Stimulated activated CD4-positive, alpha-beta T cell treated with anti-CD3 and anti-CD28 coated beads, TNF-alpha, amount 100 ng/mL, for 24 hours (primary cell): ENCODE measurements at regions not wholly inside any gene's neighbourhood (a gene's known extent, or its start where the extent isn't known, plus 50 kb on each side); places are given as distances from the start of the nearest gene placed in this dataset.

Source experiments
- DNase-seq, 3 experiments: peaks; one replicate each; pipeline ENCODE4 v3.0.0-alpha.2; 2020; ENCODE audit warnings: low read depth in 3 of 3

DNA sequence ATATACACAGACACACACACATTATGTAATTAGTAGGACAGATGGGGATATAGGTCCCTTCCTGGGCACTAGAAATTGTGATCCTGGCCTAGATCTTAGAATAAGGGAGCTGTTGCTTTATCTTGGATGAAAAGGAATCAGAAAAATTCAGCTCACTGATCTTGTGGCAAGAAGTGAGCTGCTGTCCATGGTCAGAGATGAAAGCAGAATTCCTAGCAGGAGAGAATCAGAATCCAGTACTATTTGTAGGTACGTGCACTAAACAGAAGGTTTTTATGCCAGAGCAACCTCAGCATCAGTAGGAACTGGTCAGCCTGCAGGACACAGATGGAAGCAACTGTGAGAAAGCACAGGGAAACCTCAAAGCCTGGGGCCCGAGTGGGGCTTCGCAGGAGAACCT is 549.2 kb upstream of the POM121L12 start:
- no peak for DNase-seq

DNA sequence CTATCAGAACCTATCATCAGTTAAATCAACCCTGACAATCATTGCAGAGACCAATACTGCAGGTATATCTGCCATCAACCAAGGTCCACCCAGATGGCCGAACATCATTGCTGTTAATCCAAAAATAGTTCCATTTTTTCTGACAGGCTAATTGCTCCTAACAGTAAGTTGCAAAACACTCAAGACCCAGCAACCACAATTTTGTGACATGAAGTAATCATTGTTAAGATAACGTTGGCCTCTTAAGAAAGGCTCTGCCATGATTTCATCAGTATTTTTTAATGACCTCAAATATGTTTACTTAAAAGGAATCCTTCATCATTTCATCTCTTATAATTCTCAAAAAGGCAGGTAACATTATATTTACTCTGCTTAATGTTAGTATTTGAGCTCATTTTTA is 553.4 kb upstream of the POM121L12 start:
- no peak for DNase-seq

DNA sequence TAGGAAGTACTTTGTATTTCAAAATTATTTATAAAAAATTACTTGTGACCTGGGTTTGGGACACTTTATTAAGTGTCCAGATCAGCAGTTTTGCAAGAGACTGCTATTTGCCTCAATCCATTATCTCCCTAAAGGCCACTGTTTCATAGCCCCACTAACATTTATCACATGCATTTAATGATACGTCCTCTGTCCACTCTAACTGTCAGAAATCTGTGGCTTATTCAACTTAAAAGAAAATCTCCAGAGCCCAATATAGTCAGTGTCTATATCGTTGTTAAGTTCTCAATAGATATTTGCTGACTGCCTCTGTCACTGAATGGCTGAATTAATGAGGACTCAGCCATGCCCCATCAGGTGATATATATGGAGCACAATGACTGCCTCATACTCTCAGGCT is 553.9 kb upstream of the POM121L12 start:
- DNase-seq = no peak

DNA sequence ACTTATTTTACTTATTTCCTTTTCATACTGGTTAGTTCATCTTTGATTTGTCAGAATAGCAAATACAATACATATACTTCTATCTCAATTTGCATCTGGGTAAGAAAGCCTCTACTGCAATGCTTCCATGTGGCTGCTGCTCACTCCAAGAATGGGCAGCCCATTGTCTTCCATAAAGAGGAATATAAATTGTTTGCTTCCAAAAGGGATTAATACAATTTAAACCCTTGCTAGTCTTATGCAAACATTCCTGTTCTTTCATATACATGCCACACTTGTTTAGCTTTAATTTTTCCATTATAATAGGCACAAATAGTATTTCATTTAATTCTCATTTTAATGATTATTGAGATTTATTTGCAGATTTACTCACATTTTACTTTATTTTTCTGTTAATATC is 555.4 kb upstream of the POM121L12 start:
- no peak for DNase-seq

DNA sequence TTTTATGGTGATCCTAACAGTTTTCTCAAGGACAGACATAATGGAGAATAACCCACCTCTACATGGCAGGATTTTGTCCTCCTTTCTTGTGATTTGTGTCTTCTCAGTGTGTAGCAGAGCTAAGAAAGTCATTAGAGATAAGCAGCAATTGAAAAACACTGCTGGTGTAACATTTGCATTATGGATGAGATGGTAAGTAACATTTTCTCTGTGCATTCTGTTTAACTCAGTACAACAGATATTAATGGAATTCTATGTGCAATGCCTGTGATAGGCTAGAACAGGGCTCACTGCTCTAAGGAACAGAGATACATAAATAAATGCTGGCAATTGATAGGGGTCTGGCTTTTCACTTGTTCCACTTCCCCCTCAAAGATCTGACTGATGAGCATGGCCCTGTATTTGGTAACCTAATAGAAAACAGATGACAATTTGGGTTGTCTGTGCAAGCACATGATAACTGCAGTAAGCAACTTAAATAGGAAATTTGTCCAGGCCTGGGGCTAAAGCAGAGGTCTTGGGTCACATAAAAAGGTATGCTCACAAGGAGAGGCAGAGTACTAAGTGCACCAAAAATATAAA is 560.3 kb upstream of the POM121L12 start:
- no peak for DNase-seq

DNA sequence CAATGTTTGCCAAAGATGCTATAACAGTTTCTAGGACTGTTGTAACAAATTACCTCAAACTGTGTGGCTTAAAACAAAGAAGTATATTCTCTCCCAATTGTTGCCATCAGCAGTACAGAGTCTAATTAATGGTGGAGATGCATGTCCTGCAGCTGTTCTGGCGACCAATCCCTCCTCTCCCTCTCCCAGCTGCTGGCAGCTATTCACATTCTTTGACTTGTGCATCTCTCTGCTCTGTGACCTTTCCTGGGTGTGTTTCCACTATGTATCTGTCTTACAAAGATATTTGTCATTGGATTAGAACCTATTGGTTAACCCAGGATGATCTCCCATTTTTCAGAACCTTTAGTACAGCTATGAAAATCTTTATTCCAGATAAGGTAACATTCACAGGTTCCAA is 561.7 kb upstream of the POM121L12 start:
- DNase-seq = no peak

DNA sequence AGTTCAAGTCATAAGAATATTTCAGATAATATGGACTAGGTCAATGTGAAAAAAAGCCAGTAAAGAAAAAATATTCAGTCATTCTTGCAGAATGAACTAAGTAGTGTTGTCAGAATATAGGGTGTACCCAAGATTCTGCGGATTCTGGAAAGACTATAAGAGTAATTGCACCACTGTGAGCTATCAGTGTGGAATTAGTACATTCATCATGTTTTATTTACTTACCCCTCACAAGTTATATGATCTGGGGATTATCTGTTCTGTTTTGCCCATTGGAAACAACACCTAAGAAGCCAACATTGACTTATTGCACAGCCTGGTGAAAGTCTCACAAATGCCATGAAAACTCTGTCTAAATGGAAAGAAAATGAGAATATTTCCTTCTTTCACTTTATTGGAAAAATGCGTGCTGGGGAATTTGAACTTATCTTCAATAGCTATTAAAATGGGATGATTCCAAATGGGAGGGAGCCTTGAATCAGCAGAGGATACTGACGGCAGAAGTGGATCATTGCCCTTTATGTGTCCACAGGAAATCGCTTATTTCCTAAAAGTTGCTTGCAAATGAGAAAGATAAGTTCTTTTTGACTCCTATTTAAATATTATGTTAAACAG is 563.3 kb upstream of the POM121L12 start:
- DNase-seq = no peak

DNA sequence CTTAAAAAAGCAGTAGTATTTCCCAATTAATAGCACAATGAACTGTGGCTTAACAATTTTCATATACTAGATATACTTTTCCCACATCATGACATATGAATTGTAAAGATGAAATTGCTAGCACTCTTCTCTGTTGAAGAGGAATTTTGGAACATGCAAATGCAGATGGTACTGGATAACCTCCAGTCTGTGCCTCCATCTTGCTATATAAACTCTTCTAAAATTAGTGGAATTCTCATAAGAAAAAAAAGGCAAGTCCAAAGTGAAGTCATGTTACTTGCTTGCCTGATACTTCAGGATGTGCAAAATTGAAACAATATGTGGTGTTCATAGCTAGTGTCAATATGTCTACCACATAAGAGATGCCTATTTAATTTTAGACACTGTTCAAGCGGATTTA is 570.2 kb upstream of the POM121L12 start:
- DNase-seq = no peak

DNA sequence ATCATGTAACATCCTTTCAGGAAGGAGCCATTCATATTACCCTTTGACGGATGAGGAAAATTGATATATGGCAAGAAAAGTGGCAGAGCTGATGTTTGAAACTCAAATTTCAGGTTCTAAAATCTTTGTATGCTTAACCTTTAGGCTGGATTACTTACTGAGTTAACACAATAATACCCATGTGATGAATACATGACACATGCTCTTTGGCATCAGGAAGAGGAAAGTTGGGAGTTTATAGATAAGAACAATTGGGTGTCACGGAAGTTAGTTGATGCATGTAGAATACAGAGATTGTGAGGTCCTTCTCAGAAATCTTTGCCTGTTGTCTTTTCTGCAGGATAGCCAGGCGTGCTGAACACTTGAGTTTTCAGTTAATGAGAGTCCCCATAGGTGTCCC is 572.1 kb upstream of the POM121L12 start:
- DNase-seq = no peak

DNA sequence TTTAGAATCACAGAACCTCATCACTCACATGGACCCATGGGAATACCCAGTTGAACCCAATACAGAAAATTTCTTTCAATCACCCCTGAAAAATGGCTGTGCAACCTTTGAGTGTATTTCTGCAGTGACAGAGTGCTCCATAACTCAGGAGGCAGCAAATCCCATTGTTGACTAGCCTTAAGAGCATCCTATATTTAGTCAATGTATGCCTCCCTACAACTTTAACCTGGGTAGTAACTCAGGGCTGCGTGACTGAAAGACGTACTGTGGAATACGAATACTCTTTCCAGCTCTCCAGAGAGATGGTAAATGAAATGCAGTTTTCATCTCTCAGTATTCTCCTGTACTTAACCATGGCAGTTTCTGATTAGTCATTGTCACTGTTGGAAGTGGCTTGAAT is 573.0 kb upstream of the POM121L12 start:
- DNase-seq = no peak

DNA sequence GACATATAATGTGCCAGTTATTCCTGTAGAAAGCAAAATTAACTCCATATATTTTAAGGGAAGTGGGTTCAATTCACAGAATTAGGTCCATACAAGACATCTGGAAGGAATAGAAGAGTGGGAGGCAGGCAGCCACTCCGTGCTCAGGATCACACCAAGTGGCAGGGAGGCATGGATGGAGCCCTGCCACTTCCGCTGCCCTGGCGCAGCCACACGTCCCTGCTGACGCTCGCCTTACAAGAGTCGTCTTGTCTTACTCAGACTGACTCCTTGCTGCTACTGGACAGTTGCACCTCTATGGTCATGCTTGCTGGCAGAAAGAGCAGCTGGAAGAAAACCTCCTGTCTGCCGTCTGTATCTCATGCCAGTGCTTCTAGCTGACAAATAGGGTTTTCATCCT is 579.9 kb upstream of the POM121L12 start:
- DNase-seq = no peak

DNA sequence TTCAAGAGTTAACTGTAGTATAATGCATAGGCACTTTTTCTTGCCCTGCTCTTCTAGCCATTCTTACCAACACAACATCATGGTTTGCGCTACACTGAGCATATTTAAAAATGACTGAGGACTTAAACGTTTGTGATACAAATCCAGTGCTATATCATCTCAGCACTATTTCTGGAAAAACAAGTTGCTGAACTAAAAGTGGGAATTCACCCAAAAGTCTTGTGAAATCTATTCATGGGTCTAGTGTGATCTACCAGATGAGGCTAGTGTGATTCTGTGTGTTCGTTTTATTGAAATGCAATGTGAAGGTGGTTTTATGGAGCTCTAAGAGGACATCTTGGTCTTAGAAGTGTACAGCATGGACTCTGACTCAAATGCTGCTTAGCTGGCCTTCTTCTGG is 584.6 kb upstream of the POM121L12 start:
- DNase-seq = no peak

DNA sequence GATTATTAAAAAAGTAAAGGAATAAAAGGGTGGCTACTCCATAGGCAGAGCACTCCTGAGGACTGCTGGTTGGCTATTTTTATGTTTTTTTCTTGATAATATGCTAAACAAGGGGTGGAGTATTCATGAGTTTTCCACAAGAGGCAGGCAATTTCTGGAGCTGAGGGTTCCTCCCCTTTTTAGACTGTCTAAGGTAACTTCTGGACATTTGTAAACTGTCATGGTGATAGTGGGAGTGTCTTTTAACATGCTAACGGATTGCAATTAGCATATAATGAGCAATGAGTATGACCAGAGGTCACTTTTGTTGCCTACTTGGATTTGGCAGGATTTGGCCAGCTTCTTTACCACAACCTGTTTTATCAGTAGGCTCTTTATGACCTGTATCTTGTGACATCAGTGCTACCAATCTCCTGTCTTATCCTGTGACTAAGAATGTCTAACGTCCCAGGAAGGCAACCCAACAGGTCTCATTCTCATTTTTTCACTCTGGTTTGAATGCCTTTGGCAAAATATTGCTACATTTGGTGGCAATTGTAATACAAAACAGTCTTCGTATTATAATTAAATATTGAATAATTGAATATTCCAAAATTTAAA is 587.8 kb upstream of the POM121L12 start:
- DNase-seq = no peak

DNA sequence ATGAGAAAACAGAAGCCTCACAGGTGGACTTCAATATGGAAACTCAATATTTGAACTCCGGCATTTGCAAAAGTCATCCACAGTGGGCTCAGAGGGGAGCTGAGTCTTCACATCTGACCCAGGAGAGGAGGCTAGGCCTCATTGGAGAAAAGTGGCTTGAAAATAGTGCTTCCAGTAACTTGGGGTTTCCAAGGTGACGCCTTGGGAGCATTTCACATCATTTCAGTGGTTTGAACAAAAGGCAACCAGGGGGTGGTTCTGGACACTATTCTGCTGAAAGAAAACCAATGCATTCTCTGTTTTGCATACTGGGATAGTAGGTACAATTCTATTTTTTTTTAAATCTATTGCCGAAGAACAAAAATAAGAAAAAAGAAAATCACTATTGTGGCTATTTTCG is 599.2 kb upstream of the POM121L12 start:
- no peak for DNase-seq

DNA sequence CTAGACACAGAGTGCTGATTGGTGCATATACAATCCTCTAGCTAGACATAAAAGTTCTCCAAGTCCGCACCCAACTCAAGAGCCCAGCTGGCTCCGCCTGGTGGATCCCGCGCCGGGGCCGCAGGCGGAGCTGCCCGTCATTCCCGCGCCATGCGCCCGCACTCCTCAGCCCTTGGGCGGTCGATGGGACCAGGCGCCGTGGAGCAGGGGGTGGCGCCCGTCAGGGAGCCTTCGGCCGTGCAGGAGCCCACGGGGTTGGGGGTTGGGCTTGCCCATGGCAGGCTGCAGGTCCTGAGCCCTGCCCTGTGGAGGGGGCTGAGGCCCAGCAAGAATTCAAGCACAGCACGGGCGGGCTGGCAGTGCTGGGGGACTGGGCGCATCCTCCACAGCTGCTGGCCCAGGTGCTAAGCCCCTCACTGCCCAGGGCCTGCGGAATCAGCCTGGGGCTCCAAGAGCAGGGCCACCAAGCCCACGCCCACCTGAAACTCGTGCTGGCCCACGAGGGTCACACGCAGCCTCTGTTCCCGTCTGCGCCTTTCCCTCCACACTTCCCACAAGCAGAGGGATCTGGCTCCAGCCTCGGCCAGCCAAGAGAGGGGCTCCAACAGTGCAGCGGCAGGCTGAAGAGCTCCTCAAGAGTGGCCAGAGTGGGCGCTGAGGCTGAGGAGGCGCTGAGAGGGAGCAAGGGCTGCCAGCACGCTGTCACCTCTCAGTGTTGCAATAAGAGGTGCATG is 604.2 kb upstream of the POM121L12 start:
- DNase-seq = no peak

DNA sequence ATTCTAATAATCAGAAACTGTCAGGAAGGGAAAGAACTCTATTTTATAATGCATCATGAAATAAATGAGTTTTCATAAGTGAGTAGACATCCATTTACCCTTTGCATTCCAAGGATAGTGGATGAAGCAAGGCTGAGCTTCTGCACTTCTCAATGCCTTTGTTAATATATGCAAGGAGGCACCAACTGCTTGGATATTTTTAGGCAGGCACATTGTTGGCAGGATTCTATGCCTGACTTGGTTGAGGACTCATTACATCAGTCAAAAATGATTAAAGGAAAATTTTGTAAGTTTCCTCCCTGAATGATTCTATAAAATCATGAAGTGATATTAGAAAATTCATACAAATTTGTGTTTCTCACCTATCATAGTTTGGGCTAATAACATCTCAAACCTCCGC is 612.2 kb upstream of the POM121L12 start:
- DNase-seq = no peak

DNA sequence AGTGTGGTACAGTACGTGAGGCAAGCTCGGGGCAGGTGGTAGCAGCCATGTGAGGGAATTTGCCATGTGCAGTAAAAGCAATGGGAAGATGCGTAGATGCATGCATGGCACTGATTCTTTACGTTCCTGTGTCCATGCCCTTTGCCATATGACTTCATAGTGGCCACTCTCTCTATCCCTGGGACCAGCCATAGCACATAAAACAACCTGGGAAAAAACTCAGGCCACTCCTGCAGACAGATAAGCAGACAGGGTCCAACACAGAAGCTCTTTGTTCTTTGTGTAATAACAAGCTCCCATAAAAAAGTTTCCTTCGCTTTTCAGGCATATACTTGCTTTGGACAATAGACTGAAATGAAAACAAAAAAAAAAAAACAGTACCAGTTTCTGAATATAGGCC is 622.4 kb upstream of the POM121L12 start:
- no peak for DNase-seq

DNA sequence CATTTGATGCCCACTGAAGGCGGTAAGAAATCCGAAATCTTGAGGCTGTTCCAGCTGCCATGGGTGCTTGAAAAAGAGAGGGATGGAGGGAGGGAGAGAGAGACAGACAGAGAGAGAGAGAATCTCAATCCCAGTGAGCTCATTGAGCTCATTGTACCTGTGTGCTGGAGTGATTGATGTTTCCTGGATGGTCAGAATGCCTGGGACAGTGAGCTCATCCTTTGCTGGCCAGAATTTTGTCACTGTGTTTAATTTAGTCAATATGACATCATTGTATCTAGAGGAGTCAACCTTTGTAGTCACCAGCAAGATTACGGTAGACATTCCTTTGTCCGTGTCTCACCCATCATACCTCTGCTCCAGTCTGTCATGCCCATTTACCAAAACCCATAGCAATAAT is 625.4 kb upstream of the POM121L12 start:
- DNase-seq = no peak

DNA sequence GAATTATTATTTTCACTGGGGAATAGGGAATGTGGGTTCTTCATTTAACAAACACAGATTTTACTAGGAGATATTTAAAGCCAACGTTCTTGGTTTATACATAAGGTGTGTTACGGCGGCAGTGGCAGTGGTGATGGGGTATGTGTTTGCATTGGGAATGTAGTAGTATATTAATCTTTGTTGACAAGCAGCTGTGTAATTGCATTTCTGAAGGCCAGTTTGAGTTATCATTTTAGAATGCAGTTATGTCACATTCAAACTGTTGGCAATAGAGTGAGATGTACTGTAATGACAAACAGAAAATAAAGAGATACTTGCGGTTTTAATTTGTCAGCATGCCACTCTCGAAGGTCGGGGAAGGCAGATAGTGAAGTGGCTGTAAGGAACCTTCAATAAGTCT is 628.6 kb upstream of the POM121L12 start:
- no peak for DNase-seq

DNA sequence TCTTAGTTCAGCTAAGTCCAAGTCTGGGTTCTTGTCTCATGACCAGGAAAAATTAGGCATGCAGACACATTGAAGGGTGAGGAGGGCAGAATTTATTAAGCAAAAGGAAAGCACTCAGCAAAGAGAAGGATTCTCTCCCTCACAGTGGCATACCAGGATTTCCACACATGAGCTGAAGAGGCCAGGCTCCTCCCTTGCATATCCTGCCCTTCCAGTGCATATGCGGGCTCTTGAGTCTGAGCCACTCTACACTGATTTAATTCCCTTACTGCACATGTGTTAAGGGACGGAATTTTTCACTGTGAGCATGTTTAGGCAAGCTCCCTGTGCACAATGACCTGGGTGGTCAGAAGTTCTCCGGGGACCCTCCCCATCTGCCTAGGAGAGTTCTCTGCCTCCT is 652.7 kb upstream of the POM121L12 start:
- DNase-seq = no peak

DNA sequence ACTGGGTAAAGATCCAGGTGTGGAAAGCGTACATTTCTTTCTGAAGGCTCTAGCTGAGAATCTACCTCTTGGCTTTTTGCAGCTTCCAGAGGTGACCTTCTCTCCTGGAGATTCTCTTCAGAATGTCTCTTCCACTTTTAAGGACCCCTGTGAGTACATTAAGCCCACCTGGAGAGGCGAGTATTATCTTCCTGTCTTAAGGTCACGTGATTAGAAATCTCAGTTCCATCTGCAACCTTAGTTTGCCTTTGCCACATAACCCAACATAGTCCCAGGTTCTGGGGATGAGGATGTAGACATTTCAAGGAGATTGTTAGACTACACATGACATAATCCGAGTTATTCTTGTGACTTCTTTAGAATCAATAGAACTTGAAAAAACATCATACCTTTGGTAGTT is 665.5 kb upstream of the POM121L12 start:
- no peak for DNase-seq

DNA sequence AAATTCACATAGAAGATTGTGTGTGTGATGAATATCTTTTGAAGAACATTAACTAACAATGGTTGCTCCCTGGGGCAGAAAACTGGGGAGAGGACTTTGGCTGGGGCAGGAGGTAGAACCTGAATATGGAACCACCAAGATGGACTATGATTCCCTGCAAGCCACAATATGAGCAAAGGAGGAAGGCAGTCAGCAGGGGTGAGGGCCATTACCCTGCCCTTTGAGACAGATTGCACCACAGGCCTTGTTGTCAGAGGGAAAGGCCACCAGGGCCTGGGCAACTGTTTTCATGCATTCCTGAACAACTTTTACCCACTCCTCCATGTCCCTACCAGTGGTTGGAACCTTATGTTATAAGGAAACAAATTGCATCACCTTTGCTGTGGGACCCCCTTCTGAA is 670.1 kb upstream of the POM121L12 start:
- no peak for DNase-seq

DNA sequence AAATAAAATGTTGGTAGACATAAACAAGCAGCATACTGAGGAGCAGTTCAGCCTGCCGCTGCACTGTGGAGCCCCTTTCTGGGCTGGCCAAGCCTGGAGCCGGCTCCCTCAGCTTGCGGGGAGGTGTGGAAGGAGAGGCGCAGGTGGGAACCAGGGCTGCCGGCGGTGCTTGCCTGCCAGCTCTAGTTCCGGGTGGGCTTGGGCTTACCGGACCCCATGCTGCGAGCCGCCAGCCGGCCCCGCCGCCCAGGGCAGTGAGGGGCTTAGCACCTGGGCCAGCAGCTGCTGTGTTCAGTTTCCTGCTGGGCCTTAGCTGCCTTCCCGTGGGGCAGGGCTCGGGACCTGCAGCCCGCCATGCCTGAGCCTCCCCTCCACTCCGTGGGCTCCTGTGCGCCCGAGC is 672.9 kb upstream of the POM121L12 start:
- no peak for DNase-seq
